GM19238 (cell line): ENCODE measurements at regions not wholly inside any gene's neighbourhood (a gene's known extent, or its start where the extent isn't known, plus 50 kb on each side); places are given as distances from the start of the nearest gene placed in this dataset.
"Not testable (repeated sequence)": the region's sequence is repeated elsewhere in the genome, so short reads cannot be mapped to it uniquely, and the experiment has no call there.

Experiments used
- DNase-seq: peaks from one replicate; pipeline ENCODE4 v3.0.0; 2011; ENCODE audit warnings: low spot score; ENCODE audit not compliant: insufficient read length

DNA sequence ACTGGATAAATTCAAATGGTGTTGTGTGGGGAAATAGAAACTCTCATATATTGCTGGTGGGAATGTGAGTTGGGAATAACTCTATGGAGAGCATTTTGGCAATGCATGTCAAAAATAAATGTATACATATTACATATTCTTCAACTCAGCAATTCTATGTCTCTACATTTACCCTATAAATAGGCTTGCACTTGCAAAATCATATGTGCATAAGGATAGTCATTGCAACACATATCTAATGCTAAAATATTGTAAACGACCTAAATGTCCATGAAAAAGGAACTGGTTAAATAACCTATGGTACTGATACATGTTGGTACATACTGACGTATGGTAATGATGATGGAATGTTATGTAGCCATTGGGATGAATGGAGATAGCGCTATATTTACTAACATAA is 94.5 kb upstream of the CHD1 start:
- DNase-seq = no peak

- DNase-seq = no peak
These were observed 93.4 kb upstream of the CHD1 start for GRCh38 chr5:99022250-99022649.

- DNase-seq = no peak
These were observed 91.9 kb upstream of the CHD1 start for GRCh38 chr5:99020698-99021048.

DNA sequence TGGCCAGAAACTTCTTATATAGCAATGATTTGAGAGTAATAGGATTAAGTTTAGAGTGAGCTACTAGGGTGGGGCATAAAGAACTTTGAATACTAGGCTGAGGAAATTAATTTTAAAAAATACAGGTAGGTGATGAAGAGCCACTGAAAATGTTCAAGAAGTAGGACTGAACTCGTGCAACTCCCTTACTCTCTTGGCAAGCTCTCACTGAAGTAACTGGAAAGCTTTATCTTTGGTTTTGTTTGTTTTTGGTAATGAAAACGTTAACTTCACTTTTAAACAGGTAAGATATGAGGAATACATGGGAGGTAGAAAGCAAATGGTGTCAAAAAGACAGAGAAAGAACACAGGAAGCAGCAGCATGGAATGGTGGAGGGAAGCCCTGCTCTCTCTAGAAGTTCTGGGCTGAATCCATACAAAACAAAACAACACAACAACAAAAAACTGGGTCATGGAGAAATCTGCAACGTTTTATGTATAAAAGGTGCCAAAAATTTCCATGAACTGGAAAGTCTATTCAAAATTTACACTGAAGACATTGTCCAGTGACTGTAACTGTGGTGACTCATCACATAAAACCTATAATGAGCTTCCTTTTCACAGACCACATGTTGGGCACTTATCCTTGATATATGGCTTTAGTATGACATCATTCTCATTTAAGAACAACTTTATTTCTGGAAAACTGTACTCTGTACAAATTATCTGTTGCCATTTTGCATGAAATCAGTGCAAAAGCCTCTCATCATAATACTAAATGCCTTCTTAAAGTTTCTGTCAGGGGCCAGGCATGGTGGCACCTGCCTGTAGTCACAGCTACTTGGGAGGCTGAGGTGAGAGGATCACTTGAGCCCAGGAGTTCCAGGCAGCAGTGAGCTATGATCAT is 91.2 kb upstream of the CHD1 start:
- no peak for DNase-seq

DNA sequence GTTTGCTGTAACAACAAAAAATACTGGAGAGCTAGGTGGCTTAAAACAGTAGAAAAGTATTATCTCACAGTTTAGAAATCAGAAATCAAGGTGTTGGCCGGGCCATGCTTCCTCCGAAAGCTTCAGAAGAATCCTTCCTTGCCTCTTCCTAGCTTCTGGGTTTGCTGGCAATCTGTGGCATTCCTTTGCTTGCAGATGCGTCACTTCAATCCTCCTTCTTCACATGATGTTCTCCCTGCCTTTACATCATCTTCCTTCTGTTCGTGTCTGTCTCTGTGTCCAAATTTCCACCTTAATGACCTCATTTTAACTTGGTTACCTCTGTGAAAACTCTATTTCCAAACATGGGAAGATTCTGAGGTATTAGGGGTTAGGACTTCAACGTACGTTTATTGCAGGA is 90.4 kb upstream of the CHD1 start:
- no peak for DNase-seq

DNA sequence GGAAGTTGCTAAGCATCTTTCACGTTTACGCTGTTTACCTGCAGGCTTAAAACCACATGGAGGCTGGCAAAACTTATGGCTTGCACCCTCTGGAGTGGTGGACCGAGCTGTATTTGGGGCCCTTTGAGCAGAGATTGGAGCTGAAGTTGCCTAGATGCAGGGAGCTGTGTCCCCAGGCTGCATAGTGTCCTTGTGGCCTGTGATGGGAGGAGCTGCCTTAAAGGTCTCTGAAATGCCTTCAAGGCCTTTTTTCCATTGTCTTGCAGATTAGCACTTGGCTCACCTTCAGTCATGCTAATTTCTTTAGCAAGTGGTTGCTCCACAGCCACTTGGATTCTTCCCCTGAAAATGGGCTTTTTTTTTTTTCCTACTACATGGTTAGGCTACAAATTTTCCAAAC is 81.5 kb upstream of the CHD1 start:
- no peak for DNase-seq

DNA sequence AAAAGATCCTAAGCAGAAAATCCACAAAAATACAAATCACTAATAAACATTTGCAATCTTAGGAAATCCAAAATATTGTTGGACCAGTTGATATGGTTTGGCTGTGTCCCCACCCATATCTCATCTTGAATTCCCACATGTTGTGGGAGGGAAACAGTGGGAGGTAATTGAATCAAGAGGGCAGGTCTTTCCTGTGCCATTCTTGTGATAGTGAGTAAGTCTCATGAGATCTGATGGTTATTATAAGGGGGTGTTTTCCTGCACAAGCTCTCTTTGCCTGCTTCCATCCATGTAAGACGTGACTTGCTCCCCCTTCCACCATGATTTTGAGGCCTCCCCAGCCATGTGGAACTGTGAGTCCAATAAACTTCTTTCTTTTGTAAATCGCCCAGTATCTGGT is 79.2 kb upstream of the CHD1 start:
- not testable (repeated sequence) for DNase-seq

DNA sequence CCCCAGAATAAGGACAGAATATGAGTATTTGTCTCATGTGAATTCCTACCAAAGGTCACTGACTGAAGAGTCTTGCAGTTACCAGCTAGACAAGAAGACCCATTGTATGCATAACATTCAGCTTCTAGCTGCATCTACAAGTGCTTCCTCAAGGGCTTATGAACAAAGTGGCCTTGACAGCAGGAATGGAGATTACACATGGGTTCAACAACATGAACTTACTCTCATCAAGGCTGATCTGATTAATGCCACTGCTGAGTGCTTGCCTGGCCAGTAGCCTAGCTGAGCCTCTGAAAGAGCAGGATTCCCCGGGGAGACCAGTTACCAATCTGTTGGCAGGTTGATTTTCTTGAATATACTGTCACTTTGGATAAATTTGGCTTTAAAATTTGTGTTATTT is 76.7 kb upstream of the CHD1 start:
- DNase-seq = no peak

DNA sequence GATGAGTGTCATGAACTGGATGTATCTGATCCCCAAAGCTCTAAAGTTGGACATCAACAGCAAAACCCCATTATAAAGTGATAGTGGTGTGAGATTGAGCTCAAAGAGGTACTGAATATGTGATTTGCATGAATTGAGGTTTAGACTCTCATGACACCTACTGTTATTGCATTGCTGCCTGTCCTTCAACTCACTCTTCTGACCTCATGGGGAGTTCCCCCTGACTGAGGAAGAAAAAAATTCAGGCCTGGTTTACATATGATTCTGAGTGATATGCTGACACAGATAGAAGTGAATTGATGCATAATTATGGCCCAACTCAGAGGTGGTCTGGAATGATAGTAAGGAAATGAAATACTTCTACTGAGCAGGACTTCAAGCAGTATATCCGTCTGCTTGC is 76.2 kb upstream of the CHD1 start:
- DNase-seq = peak; percentile 27

- DNase-seq = no peak
These were observed 72.1 kb upstream of the CHD1 start for GRCh38 chr5:99000876-99001275.

GRCh38 chr5:99000221-99000620 is 71.4 kb upstream of the CHD1 start:
- DNase-seq = no peak

GRCh38 chr5:98999631-99000030 is 70.8 kb upstream of the CHD1 start:
- no peak for DNase-seq

- DNase-seq = no peak
These were observed 68.2 kb upstream of the CHD1 start for GRCh38 chr5:98997000-98997399.

DNA sequence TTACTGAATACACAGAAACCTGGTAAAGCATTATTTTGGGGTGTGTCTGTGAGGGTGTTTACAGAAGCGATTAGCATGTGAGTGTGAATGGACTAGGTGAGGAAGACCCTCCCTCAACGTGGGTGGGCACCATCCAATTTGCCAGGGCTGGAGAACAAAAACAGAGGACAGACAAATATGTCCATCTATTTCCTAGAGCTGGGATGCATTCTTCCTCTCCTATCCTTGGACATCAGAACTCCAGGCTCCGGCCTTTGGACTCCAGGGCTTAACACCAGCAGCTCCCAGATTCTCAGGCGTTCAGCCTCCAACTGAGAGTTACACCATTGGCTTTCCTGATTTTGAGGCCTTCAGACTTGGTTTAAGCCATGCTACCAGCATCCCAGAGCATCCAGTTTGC is 65.8 kb upstream of the CHD1 start:
- no peak for DNase-seq

- no peak for DNase-seq
These were observed 64.7 kb upstream of the CHD1 start for GRCh38 chr5:98993512-98993911.

GRCh38 chr5:98992552-98992951 is 63.7 kb upstream of the CHD1 start:
- DNase-seq = no peak

DNA sequence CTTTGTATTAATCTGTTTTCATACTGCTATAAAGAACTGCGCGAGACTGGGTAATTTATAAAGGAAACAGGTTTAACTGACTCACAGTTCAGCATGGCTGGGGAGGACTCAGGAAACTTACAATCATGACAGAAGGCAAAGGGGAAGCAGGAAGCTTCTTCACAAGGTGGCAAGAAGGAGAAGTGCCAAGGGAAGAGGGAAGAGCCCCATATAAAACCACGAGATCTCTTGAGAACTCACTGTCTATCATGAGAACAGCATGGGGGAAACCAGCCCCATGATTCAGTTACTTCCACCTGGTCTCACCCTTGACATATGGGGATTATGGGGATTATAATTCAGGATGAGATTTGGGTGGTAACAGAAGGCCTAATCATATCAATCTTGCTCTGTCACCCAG is 60.9 kb upstream of the CHD1 start:
- DNase-seq = no peak

DNA sequence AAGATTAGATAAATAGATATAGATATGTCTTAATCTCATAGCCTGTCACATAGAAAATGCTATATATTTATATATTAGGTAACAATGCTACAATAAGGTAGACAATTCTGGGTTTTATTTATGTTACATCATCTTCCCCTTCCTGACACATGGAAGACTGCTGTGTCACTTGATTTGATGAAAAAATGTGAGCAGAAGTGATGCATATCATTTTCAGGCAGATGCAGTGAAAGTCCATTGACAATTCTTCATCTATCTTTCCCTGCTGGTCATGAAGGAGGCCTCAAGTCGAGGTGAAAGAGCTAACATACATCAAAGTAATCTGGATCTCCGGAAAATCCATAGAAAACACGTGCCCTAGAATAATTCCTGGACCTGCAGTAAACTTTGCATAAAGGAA is 57.8 kb upstream of the CHD1 start:
- DNase-seq = no peak

GRCh38 chr5:98982880-98983279 is 54.1 kb upstream of the CHD1 start:
- no peak for DNase-seq
